GM23248 (cell line): ENCODE measurements at regions not wholly inside any gene's neighbourhood (a gene's known extent, or its start where the extent isn't known, plus 50 kb on each side); places are given as distances from the start of the nearest gene placed in this dataset.

Experiments
- DNase-seq: peaks from one replicate; pipeline ENCODE4 v3.0.0-alpha.2; 2015
- H2AFZ ChIP-seq: fragments of 200-600 bp; sonication (generic); 2 replicates; pipeline ENCODE4 v1.6.1; 2016; ENCODE audit warnings: antibody characterized with exemption
- H3F3A ChIP-seq: fragments of 200-600 bp; sonication (generic); 2 replicates; pipeline ENCODE4 v1.6.1; 2016; ENCODE audit warnings: mild to moderate bottlenecking, antibody characterized with exemption, mixed run types; ENCODE audit not compliant: insufficient read depth
- H3K27ac ChIP-seq: fragments of 200-600 bp; sonication (generic); 2 replicates; pipeline ENCODE4 v1.5.1; 2016; ENCODE audit warnings: mild to moderate bottlenecking
- H3K27me3 ChIP-seq: fragments of 200-600 bp; sonication (generic); replicated peaks from 2 replicates; pipeline ENCODE4 v1.6.1; 2016; ENCODE audit warnings: mild to moderate bottlenecking; ENCODE audit not compliant: insufficient read depth
- H3K36me3 ChIP-seq: fragments of 200-600 bp; sonication (generic); 2 replicates; pipeline ENCODE4 v1.6.1; 2016; ENCODE audit warnings: low read depth, mild to moderate bottlenecking
- H3K4me1 ChIP-seq: fragments of 200-600 bp; sonication (generic); 2 replicates; pipeline ENCODE4 v1.6.1; 2016; ENCODE audit warnings: mild to moderate bottlenecking; ENCODE audit not compliant: insufficient read depth
- H3K4me2 ChIP-seq: fragments of 200-600 bp; sonication (generic); one replicate; pipeline ENCODE4 v1.6.1; 2016; ENCODE audit warnings: mild to moderate bottlenecking; ENCODE audit not compliant: unreplicated experiment
- H3K4me3 ChIP-seq: fragments of 200-600 bp; sonication (generic); 2 replicates; pipeline ENCODE4 v1.5.1; 2016; ENCODE audit warnings: mild to moderate bottlenecking
- H3K79me2 ChIP-seq: fragments of 200-600 bp; sonication (generic); 2 replicates; pipeline ENCODE4 v1.6.1; 2016; ENCODE audit warnings: mild to moderate bottlenecking; ENCODE audit not compliant: insufficient read depth
- H3K9ac ChIP-seq: fragments of 200-600 bp; sonication (generic); 2 replicates; pipeline ENCODE4 v1.6.1; 2016; ENCODE audit warnings: mild to moderate bottlenecking
- H3K9me2 ChIP-seq: fragments of 200-600 bp; sonication (generic); 2 replicates; pipeline ENCODE4 v1.6.1; 2016; ENCODE audit warnings: mixed run types, mild to moderate bottlenecking, moderate library complexity; ENCODE audit not compliant: insufficient read depth
- H3K9me3 ChIP-seq: fragments of 200-600 bp; sonication (generic); one replicate; pipeline ENCODE4 v1.6.1; 2017; ENCODE audit warnings: low read depth
- H4K20me1 ChIP-seq: fragments of 200-600 bp; sonication (generic); 2 replicates; pipeline ENCODE4 v1.6.0; 2016; ENCODE audit not compliant: insufficient read depth
- EZH2 ChIP-seq: fragments of 200-600 bp; sonication (generic); IDR thresholded peaks from 2 replicates; pipeline ENCODE4 v1.6.1; 2018; ENCODE audit warnings: antibody characterized with exemption, mild to moderate bottlenecking; ENCODE audit not compliant: insufficient read depth, poor library complexity, severe bottlenecking
- EZH2phosphoT487 ChIP-seq: fragments of 200-600 bp; sonication (generic); IDR thresholded peaks from 2 replicates; pipeline ENCODE4 v1.6.1; 2018; ENCODE audit warnings: antibody characterized with exemption, moderate library complexity, mild to moderate bottlenecking, low read depth; ENCODE audit not compliant: insufficient read depth
- WGBS, 2 experiments: methylation state at CpG; one replicate each; pipeline ENCODE4 v1.1.6; 2015 to 2017; ENCODE audit warnings: low lambda C conversion rate in 2 of 2, low coverage in 1 of 2; ENCODE audit errors: missing lambda C conversion rate in 2 of 2; 5-methylcytosine and 5-hydroxymethylcytosine counted together
- in situ Hi-C: fragments of 300-500 bp; cut with MboI; formaldehyde crosslinking; loops from 2 replicates; pipeline ENCODE4 v1.15.0; 2020

DNA sequence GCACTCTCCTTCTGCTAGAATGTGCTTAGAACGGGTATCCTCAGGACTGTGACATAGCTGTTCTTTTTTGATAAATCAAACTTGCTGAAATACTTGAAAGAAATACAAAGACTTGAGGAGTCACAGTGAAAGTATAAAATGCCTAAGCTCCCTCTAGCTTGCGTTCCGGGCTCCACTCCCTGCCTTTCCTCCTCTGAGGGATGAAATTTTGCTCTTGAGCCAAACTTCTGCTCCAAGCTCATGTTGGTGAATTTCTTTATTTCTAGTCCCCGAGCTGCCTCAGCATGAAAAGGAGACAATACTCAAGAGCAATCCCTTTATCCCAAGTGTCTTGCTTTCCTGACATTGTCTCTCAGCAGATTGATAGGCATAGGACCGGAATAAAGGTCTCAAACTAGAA, 499.6 kb upstream of the ADARB2 start:
- H3K79me2 ChIP-seq = no peaks in the 10 kb centered on the region
- H3K9ac ChIP-seq = no peak overlapping the region
- no peak for DNase-seq
- H3K9me2 ChIP-seq = no peaks in the 10 kb centered on the region
- H3K9me3 ChIP-seq = no peaks in the 10 kb centered on the region
- no peaks in the 10 kb centered on the region for H3K36me3 ChIP-seq
- no peak overlapping the region for H3K27ac ChIP-seq
- no peaks in the 10 kb centered on the region for H3K4me1 ChIP-seq
- no peak overlapping the region for H3K4me2 ChIP-seq
- no peak overlapping the region for H3K4me3 ChIP-seq
- WGBS, 2 experiments = 19 to 20% methylated on average over 5 of the region's 5 CpGs
- no peaks in the 10 kb centered on the region for H3K27me3 ChIP-seq
- no peaks in the 10 kb centered on the region for H4K20me1 ChIP-seq
- TF ChIP-seq EZH2phosphoT487 = no peak
- no peak for TF ChIP-seq EZH2
- no peaks in the 10 kb centered on the region for H3F3A ChIP-seq
- in situ Hi-C loops = no loop called here
- H2AFZ ChIP-seq = no peak overlapping the region

DNA sequence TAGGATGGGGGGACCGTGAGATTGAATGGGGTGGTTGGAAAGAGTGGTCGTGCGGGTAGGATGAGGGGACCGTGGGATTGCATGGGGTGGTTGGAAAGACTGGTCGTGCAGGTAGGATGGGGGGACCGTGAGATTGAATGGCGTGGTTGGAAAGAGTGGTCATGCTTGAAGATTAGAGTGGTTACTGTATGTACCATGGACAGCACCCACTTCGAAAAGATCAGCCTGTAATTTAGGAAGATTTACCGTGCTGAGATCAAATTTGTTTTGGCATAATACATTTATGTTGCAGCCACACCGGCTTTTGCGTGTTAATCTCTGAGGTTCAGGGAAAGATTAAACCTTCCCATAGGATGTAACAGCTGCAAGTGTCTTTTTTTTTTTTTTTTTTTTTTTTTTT, 495.2 kb upstream of the ADARB2 start:
- TF ChIP-seq EZH2 = no peak
- no peaks in the 10 kb centered on the region for H3K79me2 ChIP-seq
- no peak overlapping the region for H3K9ac ChIP-seq
- no peaks in the 10 kb centered on the region for H4K20me1 ChIP-seq
- H2AFZ ChIP-seq = no peak overlapping the region
- WGBS, 2 experiments = 50 to 63% methylated on average over 7 to 11 of the region's 11 CpGs
- no peak for DNase-seq
- H3F3A ChIP-seq = no peaks in the 10 kb centered on the region
- in situ Hi-C loops = no loop called here
- H3K27ac ChIP-seq = no peak overlapping the region
- no peaks in the 10 kb centered on the region for H3K9me2 ChIP-seq
- no peaks in the 10 kb centered on the region for H3K4me1 ChIP-seq
- no peaks in the 10 kb centered on the region for H3K27me3 ChIP-seq
- H3K36me3 ChIP-seq = no peaks in the 10 kb centered on the region
- no peak overlapping the region for H3K4me2 ChIP-seq
- H3K9me3 ChIP-seq = no peaks in the 10 kb centered on the region
- no peak overlapping the region for H3K4me3 ChIP-seq

GRCh38 chr10:2230478-2230877, 493.2 kb upstream of the ADARB2 start:
- no peak overlapping the region for H3K4me3 ChIP-seq
- H3K27ac ChIP-seq = no peak overlapping the region
- no peaks in the 10 kb centered on the region for H3K27me3 ChIP-seq
- H3F3A ChIP-seq = no peaks in the 10 kb centered on the region
- no peak for DNase-seq
- H3K4me2 ChIP-seq = no peak overlapping the region
- H3K9me2 ChIP-seq = no peaks in the 10 kb centered on the region
- in situ Hi-C loops = no loop called here
- no peaks in the 10 kb centered on the region for H3K79me2 ChIP-seq
- no peak overlapping the region for H2AFZ ChIP-seq
- H3K4me1 ChIP-seq = no peaks in the 10 kb centered on the region
- no peaks in the 10 kb centered on the region for H4K20me1 ChIP-seq
- 18 to 24% methylated on average over 1 of the region's 1 CpG for WGBS, 2 experiments
- H3K9me3 ChIP-seq = no peaks in the 10 kb centered on the region
- H3K9ac ChIP-seq = no peak overlapping the region
- TF ChIP-seq EZH2phosphoT487 (no peak), EZH2 (no peak)
- no peaks in the 10 kb centered on the region for H3K36me3 ChIP-seq

DNA sequence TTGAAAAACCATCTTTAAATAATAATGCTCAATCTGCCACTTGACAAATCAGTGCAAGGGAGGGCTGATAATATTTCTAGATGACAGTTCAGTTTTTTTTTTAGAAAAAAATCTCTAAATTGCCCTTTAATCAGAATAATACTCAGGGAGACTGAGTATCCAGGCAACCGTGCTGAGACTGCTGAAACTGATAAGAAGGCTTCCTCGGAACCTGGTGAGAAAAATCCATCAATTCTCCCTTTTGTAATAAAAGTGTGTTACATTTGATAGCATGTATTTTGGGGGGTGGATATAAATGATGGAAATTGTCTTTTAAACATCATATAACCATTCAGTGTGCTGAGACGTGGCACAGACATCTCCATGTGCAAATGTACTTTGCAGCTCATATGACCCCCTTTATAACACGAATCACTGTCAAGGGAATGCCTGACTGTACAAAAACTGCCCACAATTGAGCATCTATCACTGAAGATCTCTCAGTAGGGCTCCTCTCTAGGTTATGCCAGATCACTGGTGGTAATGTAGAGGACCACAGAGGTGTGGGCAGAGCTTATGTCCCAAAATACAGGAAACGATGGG, 491.1 kb upstream of the ADARB2 start:
- Histone ChIP-seq H3F3A (no peaks in the 10 kb centered on the region), H3K4me3 (no peak overlapping the region), H3K27me3 (no peaks in the 10 kb centered on the region), H2AFZ (no peak overlapping the region), H3K9me3 (no peaks in the 10 kb centered on the region), H3K79me2 (no peaks in the 10 kb centered on the region), H3K9ac (no peak overlapping the region), H4K20me1 (no peaks in the 10 kb centered on the region), H3K27ac (no peak overlapping the region), H3K9me2 (no peaks in the 10 kb centered on the region), H3K4me1 (no peaks in the 10 kb centered on the region), H3K4me2 (no peak overlapping the region), H3K36me3 (no peaks in the 10 kb centered on the region)
- TF ChIP-seq EZH2 (no peak), EZH2phosphoT487 (no peak)
- no peak for DNase-seq
- in situ Hi-C loops = no loop called here
- 17 to 22% methylated on average over 5 of the region's 5 CpGs for WGBS, 2 experiments

DNA sequence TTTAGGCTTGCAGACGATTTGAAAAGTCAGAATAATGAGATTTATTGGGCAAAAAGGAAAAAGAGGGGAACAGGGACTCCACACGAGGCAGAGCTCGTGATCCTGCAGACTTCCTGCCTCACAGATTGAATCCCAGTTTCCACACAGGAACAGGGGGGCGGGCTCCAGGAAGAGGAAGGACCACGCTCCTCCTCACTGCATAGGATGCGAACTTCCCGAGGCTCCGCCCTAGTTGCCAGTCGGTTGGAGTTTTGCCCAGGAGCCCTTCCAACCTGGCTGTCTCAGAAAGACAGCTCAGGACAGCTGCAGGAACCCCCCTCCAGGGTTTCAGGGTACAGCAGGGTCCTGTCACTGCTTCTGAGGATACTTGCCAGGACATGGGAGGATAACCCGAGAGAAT, 488.3 kb upstream of the ADARB2 start:
- TF ChIP-seq EZH2phosphoT487 (no peak), EZH2 (no peak)
- Histone ChIP-seq H3K4me3 (no peak overlapping the region), H3K79me2 (no peaks in the 10 kb centered on the region), H3K27me3 (no peaks in the 10 kb centered on the region), H3K9me2 (no peaks in the 10 kb centered on the region), H3K9ac (no peak overlapping the region), H3K4me2 (no peak overlapping the region), H3K36me3 (no peaks in the 10 kb centered on the region), H3K9me3 (no peaks in the 10 kb centered on the region), H2AFZ (no peak overlapping the region), H3K27ac (no peak overlapping the region), H3F3A (no peaks in the 10 kb centered on the region), H4K20me1 (no peaks in the 10 kb centered on the region), H3K4me1 (no peaks in the 10 kb centered on the region)
- no peak for DNase-seq
- in situ Hi-C loops = no loop called here
- 21 to 29% methylated on average over 10 of the region's 10 CpGs for WGBS, 2 experiments
